Osteocyte (in vitro differentiated cells): ENCODE measurements at regions not wholly inside any gene's neighbourhood (a gene's known extent, or its start where the extent isn't known, plus 50 kb on each side); places are given as distances from the start of the nearest gene placed in this dataset.
"Not testable (repeated sequence)": the region's sequence is repeated elsewhere in the genome, so short reads cannot be mapped to it uniquely, and the experiment has no call there.

Experiments
- DNase-seq: peaks from one replicate; pipeline ENCODE4 v3.0.0; 2021; ENCODE audit warnings: mixed read lengths; ENCODE audit not compliant: unreplicated experiment; ENCODE audit errors: extremely low spot score
- H3K27ac Mint-ChIP-seq: one replicate; pipeline ENCODE4 v1.8.0; 2021; ENCODE audit warnings: mild to moderate bottlenecking, mixed read lengths; ENCODE audit not compliant: unreplicated experiment
- H3K27me3 Mint-ChIP-seq: one replicate; pipeline ENCODE4 v1.8.0; 2021; ENCODE audit warnings: mixed read lengths; ENCODE audit not compliant: unreplicated experiment
- H3K36me3 Mint-ChIP-seq: one replicate; pipeline ENCODE4 v1.8.0; 2021; ENCODE audit warnings: mixed read lengths; ENCODE audit not compliant: unreplicated experiment
- H3K4me1 Mint-ChIP-seq: one replicate; pipeline ENCODE4 v1.8.0; 2021; ENCODE audit warnings: mixed read lengths; ENCODE audit not compliant: unreplicated experiment
- H3K4me3 Mint-ChIP-seq: one replicate; pipeline ENCODE4 v1.8.0; 2021; ENCODE audit warnings: mild to moderate bottlenecking, moderate library complexity, mixed read lengths; ENCODE audit not compliant: unreplicated experiment
- H3K9me3 Mint-ChIP-seq: one replicate; pipeline ENCODE4 v1.8.0; 2021; ENCODE audit warnings: mixed read lengths; ENCODE audit not compliant: unreplicated experiment
- TF ChIP-seq, protein P1 (sequence below): fragments of 200-600 bp; sonication (generic); IDR thresholded peaks from 2 replicates; pipeline ENCODE4 v1.5.0; 2021; ENCODE audit warnings: antibody characterized with exemption, mild to moderate bottlenecking, moderate library complexity

DNA sequence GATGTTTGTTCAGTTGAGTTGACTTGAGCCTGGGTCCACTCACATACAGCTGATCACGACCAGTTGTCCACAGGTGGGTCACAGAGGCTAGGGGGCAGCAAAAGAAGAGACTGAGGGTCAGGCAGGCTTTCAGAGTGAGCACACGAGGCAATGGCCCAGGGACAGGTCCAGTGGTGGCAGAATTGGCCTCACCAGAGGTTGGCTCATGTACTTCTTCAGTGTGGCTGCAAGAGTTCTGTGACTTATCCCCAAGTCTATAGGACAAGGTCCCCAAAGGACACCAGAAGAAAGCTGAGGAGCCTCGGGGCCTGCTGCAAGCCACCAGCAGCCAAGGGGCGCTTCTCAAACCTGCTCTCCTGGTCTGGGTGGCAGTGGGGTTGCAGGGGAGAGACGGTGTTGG is 219.8 kb downstream of the TFCP2L1 start:
- no peak overlapping the region for H3K27ac Mint-ChIP-seq
- peaks cover 6% of the 10 kb centered on the region for H3K4me1 Mint-ChIP-seq
- peaks cover 11% of the 10 kb centered on the region for H3K27me3 Mint-ChIP-seq
- TF ChIP-seq, protein P1, sequence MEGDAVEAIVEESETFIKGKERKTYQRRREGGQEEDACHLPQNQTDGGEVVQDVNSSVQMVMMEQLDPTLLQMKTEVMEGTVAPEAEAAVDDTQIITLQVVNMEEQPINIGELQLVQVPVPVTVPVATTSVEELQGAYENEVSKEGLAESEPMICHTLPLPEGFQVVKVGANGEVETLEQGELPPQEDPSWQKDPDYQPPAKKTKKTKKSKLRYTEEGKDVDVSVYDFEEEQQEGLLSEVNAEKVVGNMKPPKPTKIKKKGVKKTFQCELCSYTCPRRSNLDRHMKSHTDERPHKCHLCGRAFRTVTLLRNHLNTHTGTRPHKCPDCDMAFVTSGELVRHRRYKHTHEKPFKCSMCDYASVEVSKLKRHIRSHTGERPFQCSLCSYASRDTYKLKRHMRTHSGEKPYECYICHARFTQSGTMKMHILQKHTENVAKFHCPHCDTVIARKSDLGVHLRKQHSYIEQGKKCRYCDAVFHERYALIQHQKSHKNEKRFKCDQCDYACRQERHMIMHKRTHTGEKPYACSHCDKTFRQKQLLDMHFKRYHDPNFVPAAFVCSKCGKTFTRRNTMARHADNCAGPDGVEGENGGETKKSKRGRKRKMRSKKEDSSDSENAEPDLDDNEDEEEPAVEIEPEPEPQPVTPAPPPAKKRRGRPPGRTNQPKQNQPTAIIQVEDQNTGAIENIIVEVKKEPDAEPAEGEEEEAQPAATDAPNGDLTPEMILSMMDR = no peak
- H3K36me3 Mint-ChIP-seq = no peaks in the 10 kb centered on the region
- DNase-seq = no peak
- no peaks in the 10 kb centered on the region for H3K9me3 Mint-ChIP-seq
- H3K4me3 Mint-ChIP-seq = no peak overlapping the region

DNA sequence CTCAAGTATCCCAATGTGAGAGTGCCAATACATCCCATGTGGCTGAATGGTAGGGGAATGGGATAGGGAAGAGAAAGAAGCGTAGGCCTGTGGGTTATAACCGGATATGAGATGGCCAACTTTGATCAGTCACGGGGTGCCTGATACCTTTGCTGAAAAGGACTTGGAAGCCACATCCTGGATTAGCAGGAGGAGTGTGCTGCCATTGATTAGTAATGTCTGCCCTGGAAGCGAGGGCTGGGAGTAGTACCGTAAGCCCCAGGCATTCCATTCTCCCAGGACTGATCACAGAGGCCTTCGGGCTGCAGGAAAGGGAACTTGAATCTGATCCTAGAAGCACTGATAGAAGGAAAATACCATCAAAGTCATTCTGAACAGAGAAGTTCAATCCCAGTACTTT is 218.5 kb downstream of the TFCP2L1 start:
- TF ChIP-seq, protein P1 = no peak
- peaks cover 4% of the 10 kb centered on the region for H3K4me1 Mint-ChIP-seq
- no peak overlapping the region for H3K4me3 Mint-ChIP-seq
- H3K36me3 Mint-ChIP-seq = no peaks in the 10 kb centered on the region
- no peak for DNase-seq
- H3K9me3 Mint-ChIP-seq = no peaks in the 10 kb centered on the region
- no peak overlapping the region for H3K27ac Mint-ChIP-seq
- peaks cover 11% of the 10 kb centered on the region for H3K27me3 Mint-ChIP-seq

DNA sequence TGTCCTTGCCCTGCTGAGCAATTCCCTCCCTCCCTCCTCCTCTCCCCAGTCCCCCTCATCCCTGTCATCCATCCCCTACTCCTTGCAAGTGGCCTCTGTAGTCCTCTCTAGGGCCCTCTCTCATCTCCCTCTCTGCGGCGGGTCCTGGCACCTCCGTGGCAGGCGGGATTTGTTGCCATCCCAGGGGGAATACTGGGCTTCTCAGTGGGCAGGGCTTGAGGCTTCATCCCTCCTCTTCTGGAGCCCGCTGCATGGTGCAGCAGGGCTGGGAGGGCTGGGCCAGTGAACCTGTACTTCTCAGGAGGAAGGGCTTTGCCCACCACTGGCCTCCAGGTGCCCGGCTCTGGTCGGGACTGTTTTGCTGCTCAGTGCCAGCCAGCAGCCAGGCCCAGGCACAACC is 216.2 kb downstream of the TFCP2L1 start:
- Mint-ChIP-seq H3K36me3 (no peaks in the 10 kb centered on the region), H3K27ac (no peak overlapping the region), H3K9me3 (no peaks in the 10 kb centered on the region), H3K27me3 (no peaks in the 10 kb centered on the region), H3K4me3 (no peak overlapping the region), H3K4me1 (peaks cover 4% of the 10 kb centered on the region)
- no peak for DNase-seq
- TF ChIP-seq, protein P1 = no peak

DNA sequence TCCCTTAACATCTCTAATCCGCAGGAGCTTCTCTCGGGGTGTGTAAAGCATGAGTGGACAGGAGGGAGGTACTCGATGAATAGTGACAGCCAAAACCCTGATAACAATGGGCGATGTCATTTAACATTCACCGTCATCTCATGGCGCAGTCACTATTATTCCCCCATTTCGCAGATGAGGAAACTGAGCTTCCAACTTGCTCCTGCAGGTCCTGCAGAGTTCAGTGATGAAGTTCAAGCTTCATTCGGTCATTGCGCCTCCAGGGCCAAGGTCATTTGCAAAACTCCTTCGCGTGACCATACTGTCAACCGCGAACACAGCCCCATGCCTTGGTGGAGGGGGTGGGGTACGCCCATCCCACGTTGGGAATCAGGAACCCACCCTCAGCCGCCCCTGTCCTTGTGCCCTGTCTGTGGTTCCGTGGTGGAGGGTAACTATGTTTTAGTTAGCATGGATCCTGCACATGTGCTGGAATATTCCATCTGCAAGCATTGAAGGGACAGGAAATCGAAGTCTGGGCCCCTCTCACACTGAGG is 215.5 kb downstream of the TFCP2L1 start:
- Mint-ChIP-seq H3K27ac (no peak overlapping the region), H3K4me1 (peaks cover 8% of the 10 kb centered on the region), H3K36me3 (no peaks in the 10 kb centered on the region), H3K9me3 (no peaks in the 10 kb centered on the region), H3K27me3 (no peaks in the 10 kb centered on the region), H3K4me3 (no peak overlapping the region)
- DNase-seq = no peak
- TF ChIP-seq, protein P1 = no peak

DNA sequence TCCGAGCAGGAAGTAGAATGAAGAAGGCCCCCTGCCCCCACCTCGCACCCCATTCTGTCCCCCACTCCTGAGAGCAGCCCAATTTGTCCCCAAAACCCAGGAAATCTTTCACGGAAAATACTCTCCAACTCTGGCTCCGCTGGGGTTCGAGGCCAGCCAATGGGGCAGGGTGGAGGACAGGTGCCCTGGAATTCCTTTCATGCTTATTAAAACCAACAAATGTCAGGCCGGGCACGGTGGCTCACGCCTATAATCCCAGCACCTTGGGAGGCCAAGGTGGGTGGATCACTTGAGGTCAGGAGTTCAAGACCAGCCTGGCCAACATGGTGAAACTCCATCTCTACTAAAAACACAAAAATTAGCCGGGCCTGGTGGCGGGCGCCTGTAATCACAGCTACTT is 214.9 kb downstream of the TFCP2L1 start:
- not testable (repeated sequence) for H3K36me3 Mint-ChIP-seq, H3K27me3 Mint-ChIP-seq, H3K4me3 Mint-ChIP-seq, H3K27ac Mint-ChIP-seq, DNase-seq, H3K9me3 Mint-ChIP-seq
- H3K4me1 Mint-ChIP-seq = peaks cover 11% of the 10 kb centered on the region

DNA sequence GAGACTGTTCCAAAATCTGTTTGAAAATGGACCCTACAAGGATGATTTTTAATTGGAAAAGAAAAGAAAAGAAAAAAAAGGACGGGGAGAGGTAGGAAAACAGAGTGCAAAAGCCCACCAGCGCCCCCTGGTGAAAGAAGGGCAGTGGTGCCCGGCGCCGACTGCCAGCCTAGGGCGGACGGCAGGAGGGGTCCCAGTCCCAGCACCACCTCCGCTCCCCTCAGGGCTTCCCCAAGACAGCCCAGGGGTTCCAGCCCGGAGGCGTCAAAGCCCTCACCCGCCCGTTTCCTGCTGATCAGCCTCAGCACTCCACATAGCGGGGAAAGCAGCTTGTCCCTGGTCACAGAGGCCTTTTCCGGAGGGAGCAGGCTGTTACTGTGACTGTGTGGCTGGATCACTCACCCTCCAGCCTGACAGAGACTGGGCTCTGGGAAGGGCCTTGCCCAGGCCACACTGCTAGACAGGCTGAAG is 213.9 kb downstream of the TFCP2L1 start:
- H3K36me3 Mint-ChIP-seq = no peaks in the 10 kb centered on the region
- DNase-seq = peak; percentile 95

More for the DNA sequence above, 213.9 kb downstream of the TFCP2L1 start:
- TF ChIP-seq, protein P1 = peak; percentile 99
- no peak overlapping the region for H3K27ac Mint-ChIP-seq
- H3K4me1 Mint-ChIP-seq = peaks cover 21% of the 10 kb centered on the region
- no peaks in the 10 kb centered on the region for H3K27me3 Mint-ChIP-seq
- no peaks in the 10 kb centered on the region for H3K9me3 Mint-ChIP-seq
- H3K4me3 Mint-ChIP-seq = no peak overlapping the region
